ENCODE measurements at regions not wholly inside any gene's neighbourhood (a gene's known extent, or its start where the extent isn't known, plus 50 kb on each side); places are given as distances from the start of the nearest gene placed in this dataset.

DNA sequence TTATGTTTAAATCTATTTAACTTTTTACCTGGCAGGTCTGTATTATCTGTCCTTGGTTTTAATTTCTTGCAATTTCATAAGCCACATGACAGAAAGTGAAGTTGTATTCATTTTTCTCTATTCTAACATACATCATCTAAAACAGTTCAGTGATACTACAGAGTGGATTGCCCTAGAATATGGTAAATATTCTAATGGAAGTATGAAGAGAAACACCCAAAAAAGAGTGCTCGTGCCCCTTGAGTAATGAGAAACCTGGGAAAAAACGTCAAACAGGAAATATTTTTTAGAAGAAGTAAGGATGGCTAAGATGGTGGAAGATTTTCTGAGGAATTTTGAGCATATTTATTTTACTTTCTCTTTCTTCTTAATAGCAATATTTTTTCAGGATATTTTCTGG lies 261.1 kb upstream of the CBLB start:
- no peak overlapping the region for H3K14ac ChIP-seq (ENCODE audit: low read length)
- no peak overlapping the region for H2BK120ac ChIP-seq (ENCODE audit: insufficient read depth, low read length, poor library complexity)
- no peak overlapping the region for H3K27ac ChIP-seq (ENCODE audit: low read depth, low read length)
- no CpG with 5 or more reads among the region's 2 CpGs for WGBS (ENCODE audit: extremely low coverage, insufficient coverage, insufficient read length)
- H2AK5ac ChIP-seq (ENCODE audit: low read length) = no peak overlapping the region
- H2BK12ac ChIP-seq (ENCODE audit: low read length) = no peak overlapping the region
- H3K79me2 ChIP-seq (ENCODE audit: control insufficient read depth, insufficient read depth, low read length, poor library complexity) = no peaks in the 10 kb centered on the region
- H3K18ac ChIP-seq (ENCODE audit: low read length) = no peak overlapping the region
- H3K4me1 ChIP-seq (ENCODE audit: control insufficient read depth in 1 of 2, insufficient read depth in 2 of 2, low read length in 2 of 2) = peaks cover 3 to 6% of the 10 kb centered on the region in 2 experiments
- no peak overlapping the region for H2AFZ ChIP-seq (ENCODE audit: insufficient read depth, low read length, poor library complexity)
- no peak overlapping the region for H3K4me2 ChIP-seq (ENCODE audit: low read length)
- H3K23ac ChIP-seq (ENCODE audit: low read length) = no peak overlapping the region
- no peaks in the 10 kb centered on the region for H3K79me1 ChIP-seq (ENCODE audit: low read length)
- H3K27me3 ChIP-seq (ENCODE audit: insufficient read depth, low read length) = no peaks in the 10 kb centered on the region
- H3K4me3 ChIP-seq (ENCODE audit: low read depth, low read length) = no peak overlapping the region
- DNase-seq = no peak
- H4K12ac ChIP-seq (ENCODE audit: low read depth, low read length) = no peak overlapping the region
- no peaks in the 10 kb centered on the region for H3K9me3 ChIP-seq (ENCODE audit: insufficient read depth, low read depth, low read length)
- H4K8ac ChIP-seq (ENCODE audit: low read depth, low read length) = no peak overlapping the region
- no peaks in the 10 kb centered on the region for H3K36me3 ChIP-seq (ENCODE audit: control insufficient read depth in 1 of 2, insufficient read depth in 2 of 2, low read length in 2 of 2)
- no peak overlapping the region for H3K9ac ChIP-seq (ENCODE audit: low read length)
- H3K4ac ChIP-seq (ENCODE audit: low read depth, low read length) = no peak overlapping the region
- H4K91ac ChIP-seq (ENCODE audit: low read depth, low read length) = no peak overlapping the region
- no peak overlapping the region for H2BK5ac ChIP-seq (ENCODE audit: low read depth, low read length, poor library complexity)

DNA sequence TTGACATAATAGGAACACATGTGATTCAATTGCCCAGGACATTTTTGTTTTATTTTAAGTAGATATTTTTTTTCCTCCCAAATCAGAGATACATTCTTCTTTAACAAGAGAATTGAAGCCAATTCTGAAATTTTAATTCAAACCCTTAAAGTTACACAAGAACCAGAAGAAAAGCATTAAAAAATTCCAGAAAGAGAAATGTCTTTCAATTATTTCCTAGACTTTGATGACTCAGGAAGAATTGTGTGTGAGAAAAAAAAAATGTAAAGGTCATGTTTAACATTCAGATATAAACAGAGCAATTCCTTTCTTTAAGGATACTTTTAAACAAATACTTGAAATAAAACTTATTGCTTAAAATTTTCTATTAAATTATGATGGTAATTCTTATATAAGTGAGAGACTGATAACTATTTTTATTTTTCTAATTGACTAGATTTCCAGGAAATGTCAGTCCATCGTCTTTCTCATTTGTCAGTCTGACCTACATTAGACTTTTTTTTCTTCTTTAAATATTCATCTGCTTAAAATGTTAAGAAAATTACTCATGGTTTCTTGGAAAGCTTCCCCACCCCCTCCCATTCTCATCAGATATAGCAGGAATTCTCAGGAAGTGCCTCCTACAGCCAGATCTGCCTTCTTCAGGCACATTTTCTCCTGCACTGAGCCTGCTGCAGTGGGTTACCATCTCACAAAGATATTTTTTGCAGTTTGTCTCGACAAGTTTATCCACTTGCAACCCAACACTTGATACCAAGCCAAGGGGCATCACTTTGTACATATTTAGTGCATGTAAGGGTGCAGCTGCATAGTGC lies 261.8 kb upstream of the CBLB start:
- no peak overlapping the region for H4K12ac ChIP-seq (ENCODE audit: low read depth, low read length)
- H3K79me2 ChIP-seq (ENCODE audit: control insufficient read depth, insufficient read depth, low read length, poor library complexity) = no peaks in the 10 kb centered on the region
- WGBS (ENCODE audit: extremely low coverage, insufficient coverage, insufficient read length) = no CpG with 5 or more reads among the region's 2 CpGs
- H3K4me2 ChIP-seq (ENCODE audit: low read length) = no peak overlapping the region
- peak overlapping the region; percentile 71 for H3K27ac ChIP-seq (ENCODE audit: low read depth, low read length)
- H2AFZ ChIP-seq (ENCODE audit: insufficient read depth, low read length, poor library complexity) = no peak overlapping the region
- H4K8ac ChIP-seq (ENCODE audit: low read depth, low read length) = peak overlapping the region; percentile 16
- no peaks in the 10 kb centered on the region for H3K79me1 ChIP-seq (ENCODE audit: low read length)
- no peak overlapping the region for H2BK12ac ChIP-seq (ENCODE audit: low read length)
- H3K4me1 ChIP-seq (ENCODE audit: control insufficient read depth in 1 of 2, insufficient read depth in 2 of 2, low read length in 2 of 2) = peaks cover 3 to 6% of the 10 kb centered on the region in 2 experiments
- no peak overlapping the region for H3K14ac ChIP-seq (ENCODE audit: low read length)
- no peak overlapping the region for H2BK5ac ChIP-seq (ENCODE audit: low read depth, low read length, poor library complexity)
- no peak overlapping the region for H3K4ac ChIP-seq (ENCODE audit: low read depth, low read length)
- H4K91ac ChIP-seq (ENCODE audit: low read depth, low read length) = no peak overlapping the region
- peak; percentile 66 to 74 for DNase-seq
- no peaks in the 10 kb centered on the region for H3K27me3 ChIP-seq (ENCODE audit: insufficient read depth, low read length)
- H3K9me3 ChIP-seq (ENCODE audit: insufficient read depth, low read depth, low read length) = no peaks in the 10 kb centered on the region
- no peak overlapping the region for H3K23ac ChIP-seq (ENCODE audit: low read length)
- no peak overlapping the region for H3K18ac ChIP-seq (ENCODE audit: low read length)
- peak overlapping the region; percentile 11 for H2BK120ac ChIP-seq (ENCODE audit: insufficient read depth, low read length, poor library complexity)
- no peak overlapping the region for H3K9ac ChIP-seq (ENCODE audit: low read length)
- H3K4me3 ChIP-seq (ENCODE audit: low read depth, low read length) = no peak overlapping the region
- H3K36me3 ChIP-seq (ENCODE audit: control insufficient read depth in 1 of 2, insufficient read depth in 2 of 2, low read length in 2 of 2) = no peaks in the 10 kb centered on the region
- no peak overlapping the region for H2AK5ac ChIP-seq (ENCODE audit: low read length)

DNA sequence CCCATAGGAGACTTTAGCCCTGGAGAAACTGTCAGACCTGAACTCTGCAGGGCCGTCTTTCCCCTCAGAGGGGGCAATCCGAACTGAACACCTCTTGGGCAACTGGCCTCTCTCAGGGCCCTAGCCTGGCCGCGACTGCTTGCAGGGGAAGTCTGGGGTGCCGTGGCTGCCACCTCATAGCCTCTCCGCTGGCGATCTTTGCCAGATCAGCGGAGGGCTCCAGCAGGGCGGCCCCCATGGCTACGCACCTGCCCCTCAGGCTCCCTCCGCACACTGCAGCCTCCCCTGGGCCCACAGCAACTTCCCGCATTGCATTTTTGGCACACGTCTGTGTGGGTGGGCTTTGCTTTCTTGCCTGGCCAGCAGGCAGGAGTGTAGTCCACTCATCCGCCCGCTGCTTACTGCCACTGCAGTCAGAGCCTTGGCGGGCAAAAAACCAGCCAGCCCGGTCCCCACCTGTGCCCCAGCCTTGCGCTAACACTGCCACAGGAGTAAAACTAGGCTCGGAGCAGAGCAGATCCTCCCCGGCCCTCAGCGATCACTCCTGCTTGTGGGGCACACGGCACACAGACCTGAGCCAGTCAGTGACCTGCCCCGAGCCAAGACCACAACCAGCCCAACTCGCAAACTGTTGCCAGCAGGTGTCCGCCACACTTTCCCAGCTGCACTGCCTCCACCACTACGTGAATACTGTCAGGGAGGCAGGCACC lies 266.8 kb upstream of the CBLB start:
- no peak overlapping the region for H4K8ac ChIP-seq (ENCODE audit: low read depth, low read length)
- no peak overlapping the region for H3K4me3 ChIP-seq (ENCODE audit: low read depth, low read length)
- H2AFZ ChIP-seq (ENCODE audit: insufficient read depth, low read length, poor library complexity) = no peak overlapping the region
- DNase-seq = no peak
- H3K27ac ChIP-seq (ENCODE audit: low read depth, low read length) = no peak overlapping the region
- H3K18ac ChIP-seq (ENCODE audit: low read length) = no peak overlapping the region
- H3K9me3 ChIP-seq (ENCODE audit: insufficient read depth, low read depth, low read length) = no peaks in the 10 kb centered on the region
- no peak overlapping the region for H2BK120ac ChIP-seq (ENCODE audit: insufficient read depth, low read length, poor library complexity)
- no peak overlapping the region for H3K4me2 ChIP-seq (ENCODE audit: low read length)
- no peak overlapping the region for H2BK12ac ChIP-seq (ENCODE audit: low read length)
- WGBS (ENCODE audit: extremely low coverage, insufficient coverage, insufficient read length) = no CpG with 5 or more reads among the region's 26 CpGs
- H2BK5ac ChIP-seq (ENCODE audit: low read depth, low read length, poor library complexity) = no peak overlapping the region
- H3K36me3 ChIP-seq (ENCODE audit: control insufficient read depth in 1 of 2, insufficient read depth in 2 of 2, low read length in 2 of 2) = no peaks in the 10 kb centered on the region
- H2AK5ac ChIP-seq (ENCODE audit: low read length) = no peak overlapping the region
- H3K79me2 ChIP-seq (ENCODE audit: control insufficient read depth, insufficient read depth, low read length, poor library complexity) = no peaks in the 10 kb centered on the region
- H3K27me3 ChIP-seq (ENCODE audit: insufficient read depth, low read length) = no peaks in the 10 kb centered on the region
- H3K14ac ChIP-seq (ENCODE audit: low read length) = no peak overlapping the region
- H3K9ac ChIP-seq (ENCODE audit: low read length) = no peak overlapping the region
- no peak overlapping the region for H4K12ac ChIP-seq (ENCODE audit: low read depth, low read length)
- H3K79me1 ChIP-seq (ENCODE audit: low read length) = no peaks in the 10 kb centered on the region
- no peak overlapping the region for H3K23ac ChIP-seq (ENCODE audit: low read length)
- H3K4ac ChIP-seq (ENCODE audit: low read depth, low read length) = no peak overlapping the region
- peaks cover 3 to 6% of the 10 kb centered on the region in 2 experiments for H3K4me1 ChIP-seq (ENCODE audit: control insufficient read depth in 1 of 2, insufficient read depth in 2 of 2, low read length in 2 of 2)
- no peak overlapping the region for H4K91ac ChIP-seq (ENCODE audit: low read depth, low read length)

GRCh38 chr3:106139826-106140225 lies 271.0 kb upstream of the CBLB start:
- no peak overlapping the region for H3K4me3 ChIP-seq (ENCODE audit: low read depth, low read length)
- H3K4me2 ChIP-seq (ENCODE audit: low read length) = no peak overlapping the region
- no peak overlapping the region for H2AFZ ChIP-seq (ENCODE audit: insufficient read depth, low read length, poor library complexity)
- no peaks in the 10 kb centered on the region for H3K36me3 ChIP-seq (ENCODE audit: control insufficient read depth in 1 of 2, insufficient read depth in 2 of 2, low read length in 2 of 2)
- no peak overlapping the region for H2BK120ac ChIP-seq (ENCODE audit: insufficient read depth, low read length, poor library complexity)
- H4K91ac ChIP-seq (ENCODE audit: low read depth, low read length) = no peak overlapping the region
- no CpG with 5 or more reads among the region's 1 CpG for WGBS (ENCODE audit: extremely low coverage, insufficient coverage, insufficient read length)
- H3K18ac ChIP-seq (ENCODE audit: low read length) = no peak overlapping the region
- H4K8ac ChIP-seq (ENCODE audit: low read depth, low read length) = no peak overlapping the region
- H3K9me3 ChIP-seq (ENCODE audit: insufficient read depth, low read depth, low read length) = no peaks in the 10 kb centered on the region
- H2BK12ac ChIP-seq (ENCODE audit: low read length) = no peak overlapping the region
- no peak overlapping the region for H2AK5ac ChIP-seq (ENCODE audit: low read length)
- no peaks in the 10 kb centered on the region for H3K79me2 ChIP-seq (ENCODE audit: control insufficient read depth, insufficient read depth, low read length, poor library complexity)
- no peak overlapping the region for H2BK5ac ChIP-seq (ENCODE audit: low read depth, low read length, poor library complexity)
- H4K12ac ChIP-seq (ENCODE audit: low read depth, low read length) = no peak overlapping the region
- no peak overlapping the region for H3K23ac ChIP-seq (ENCODE audit: low read length)
- no peaks in the 10 kb centered on the region for H3K27me3 ChIP-seq (ENCODE audit: insufficient read depth, low read length)
- H3K27ac ChIP-seq (ENCODE audit: low read depth, low read length) = no peak overlapping the region
- H3K9ac ChIP-seq (ENCODE audit: low read length) = no peak overlapping the region
- no peak for DNase-seq
- no peak overlapping the region for H3K14ac ChIP-seq (ENCODE audit: low read length)
- no peak overlapping the region for H3K4ac ChIP-seq (ENCODE audit: low read depth, low read length)
- no peaks in the 10 kb centered on the region for H3K4me1 ChIP-seq (ENCODE audit: control insufficient read depth in 1 of 2, insufficient read depth in 2 of 2, low read length in 2 of 2)
- H3K79me1 ChIP-seq (ENCODE audit: low read length) = no peaks in the 10 kb centered on the region

Measured in trophoblast cell (in vitro differentiated cells and primary cell).